HG03196 (cell line): ENCODE measurements at regions not wholly inside any gene's neighbourhood (a gene's known extent, or its start where the extent isn't known, plus 50 kb on each side); places are given as distances from the start of the nearest gene placed in this dataset.

Experiments
- ATAC-seq: cut with Tn5 transposase; IDR thresholded peaks from one replicate; pipeline ENCODE4 v1.9.1; 2021; ENCODE audit not compliant: unreplicated experiment

DNA sequence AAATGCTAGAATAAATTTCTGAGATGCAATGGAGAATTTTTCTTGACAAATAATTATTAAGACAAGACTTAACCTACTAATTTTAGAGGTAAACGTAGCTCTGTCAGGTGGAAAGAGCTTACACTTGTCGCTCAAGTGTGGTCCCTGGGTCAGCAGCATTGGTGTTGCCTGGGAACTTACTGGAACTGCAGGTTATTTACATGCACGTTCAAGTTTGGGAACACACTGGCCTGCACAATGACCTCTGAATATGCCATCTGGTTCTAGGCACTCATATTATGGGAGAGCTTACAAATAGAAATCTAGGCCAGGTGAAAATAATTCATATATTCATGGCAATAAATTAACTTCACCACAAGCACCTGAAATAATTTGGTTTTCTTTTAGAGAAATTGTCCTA, 88.5 kb upstream of the BCL9 start:
- no peak for ATAC-seq

DNA sequence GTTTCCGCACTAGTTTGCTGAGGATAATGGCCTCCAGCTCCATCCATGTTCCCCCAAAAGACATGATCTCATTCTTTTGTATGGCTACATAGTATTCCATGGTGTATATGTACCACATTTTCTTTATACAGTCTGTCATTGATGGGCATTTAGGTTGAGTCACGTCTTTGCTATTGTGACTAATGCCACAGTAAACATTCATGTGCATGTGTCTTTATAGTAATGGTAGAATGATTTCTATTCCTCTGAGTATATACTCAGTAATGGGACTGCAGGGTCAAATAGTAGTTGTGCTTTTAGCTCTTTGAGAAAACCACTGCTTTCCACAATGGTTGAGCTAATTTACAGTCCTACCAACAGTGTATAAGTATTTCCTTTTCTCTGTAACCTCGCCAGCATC, 78.3 kb upstream of the BCL9 start:
- ATAC-seq: no peak

DNA sequence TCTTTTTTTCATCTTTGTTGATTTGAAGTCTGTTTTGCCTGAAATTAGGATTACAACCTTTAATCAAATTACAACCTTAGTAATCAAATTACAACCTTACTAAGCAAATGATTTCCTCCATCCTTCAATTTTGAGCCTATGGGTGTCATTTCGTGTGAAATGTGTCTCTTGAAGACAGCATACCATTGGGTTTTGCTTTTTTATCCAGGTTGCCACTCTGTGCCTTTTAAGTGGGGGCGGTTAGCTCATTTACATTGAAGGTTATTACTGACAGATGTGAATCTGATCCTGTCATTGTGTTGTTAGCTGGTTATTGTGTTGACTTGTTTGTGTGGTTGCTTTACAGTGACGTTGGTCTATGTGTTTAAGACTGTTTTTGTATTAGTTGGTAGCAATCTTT, 74.8 kb upstream of the BCL9 start:
- no peak for ATAC-seq

DNA sequence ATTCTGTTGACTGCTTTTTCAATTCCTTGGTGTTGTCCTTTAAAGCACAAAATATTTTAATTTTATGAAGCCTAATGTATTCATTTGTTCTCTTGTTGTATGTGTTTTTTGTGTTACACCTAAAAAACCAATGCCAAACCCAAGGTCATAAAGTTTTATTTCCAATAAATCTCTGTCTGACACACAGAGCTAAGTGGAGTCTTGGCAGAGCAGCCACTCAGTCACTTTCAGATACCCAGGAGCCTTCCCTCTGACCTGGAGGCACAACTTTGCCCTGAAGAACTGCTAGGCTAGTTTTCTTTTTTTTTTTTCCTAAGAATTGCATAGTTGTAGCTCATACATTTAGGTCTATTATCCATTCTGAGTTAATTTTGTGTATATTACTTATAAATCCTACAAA, 71.2 kb upstream of the BCL9 start:
- ATAC-seq: no peak

DNA sequence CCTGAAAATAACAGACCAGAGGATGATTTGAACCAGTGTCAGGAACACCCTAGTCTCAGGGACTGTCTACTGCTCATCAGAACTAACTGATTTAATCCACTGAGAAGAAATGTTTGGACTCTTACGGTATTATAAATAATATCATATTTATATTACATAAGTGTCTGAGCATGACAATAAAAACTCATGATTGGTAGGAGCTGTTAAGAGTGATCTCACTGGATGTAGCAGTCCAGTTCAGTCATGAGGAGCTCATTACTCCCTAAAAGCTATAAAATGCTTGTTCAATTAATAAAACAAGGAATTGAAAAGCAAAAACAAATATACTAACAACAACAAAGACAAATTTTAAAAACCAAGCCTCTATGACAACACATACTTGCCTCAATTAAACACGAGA, 68.8 kb upstream of the BCL9 start:
- ATAC-seq: no peak

DNA sequence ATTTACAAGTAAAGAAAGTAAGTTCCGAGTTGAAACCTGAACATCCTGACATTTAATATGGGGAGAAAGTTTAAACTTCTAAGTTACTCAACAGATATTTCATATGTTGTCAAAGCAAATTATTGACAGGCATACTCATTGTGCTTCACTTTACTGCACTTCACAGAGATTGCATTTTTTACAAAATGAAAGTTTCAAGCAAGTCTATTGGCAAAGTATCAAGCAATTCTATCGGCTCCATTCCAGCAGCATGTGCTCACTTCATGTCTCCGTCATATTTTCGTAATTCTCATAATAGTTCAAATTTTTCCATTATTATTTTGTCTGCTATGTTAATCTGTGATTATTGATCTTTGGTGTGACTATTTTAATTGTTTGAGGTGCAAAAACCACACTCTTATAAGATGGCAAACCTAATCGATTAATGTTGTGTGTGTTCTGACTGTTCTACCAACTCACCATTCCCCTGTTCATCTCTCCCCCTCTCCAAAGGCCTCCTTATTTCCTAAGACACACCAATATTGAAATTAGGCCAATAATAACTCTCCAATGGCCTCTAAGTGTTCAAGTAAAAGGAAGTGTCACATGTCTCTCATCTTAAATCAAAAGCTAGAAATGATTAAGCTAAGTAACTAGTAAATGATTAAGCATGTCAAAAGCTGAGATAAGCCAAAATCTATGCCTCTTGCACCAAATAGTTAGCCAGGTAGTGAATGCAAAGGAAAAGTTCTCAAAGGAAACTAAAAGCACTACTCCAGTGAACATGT, 68.2 kb upstream of the BCL9 start:
- no peak for ATAC-seq

DNA sequence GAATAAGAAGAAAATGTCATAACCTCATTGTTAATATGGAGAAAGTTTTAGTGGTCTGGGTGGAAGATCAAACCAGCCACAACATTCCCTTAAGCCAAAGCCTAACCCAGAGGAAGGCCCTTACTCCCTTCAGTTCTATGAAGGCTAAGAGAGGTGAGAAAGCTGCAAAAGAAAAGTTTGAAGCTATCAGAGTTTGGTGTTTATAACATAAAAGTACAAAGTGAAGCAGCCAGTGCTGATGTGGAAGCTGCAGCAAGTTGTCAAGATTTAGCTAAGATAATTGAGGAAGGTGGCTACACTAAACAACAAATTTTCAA, 67.6 kb upstream of the BCL9 start:
- no peak for ATAC-seq

DNA sequence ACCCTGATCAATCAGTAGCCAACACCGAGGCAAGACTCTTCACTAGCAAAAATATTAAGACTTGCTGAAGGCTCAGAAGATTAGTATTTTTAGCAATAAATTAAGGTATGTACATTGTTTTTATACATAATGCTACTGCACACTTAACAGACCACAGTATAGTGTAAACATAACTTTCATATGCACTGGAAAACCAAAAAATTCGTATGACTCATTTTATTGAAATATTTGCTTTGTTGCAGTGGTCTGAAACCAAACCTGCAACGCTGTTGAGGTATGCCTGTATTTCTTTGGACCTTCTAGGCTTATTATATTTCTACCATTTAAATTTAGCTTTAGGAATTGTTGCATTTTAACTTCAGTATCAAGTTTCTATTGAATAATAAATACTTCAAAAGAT, 65.8 kb upstream of the BCL9 start:
- no peak for ATAC-seq

DNA sequence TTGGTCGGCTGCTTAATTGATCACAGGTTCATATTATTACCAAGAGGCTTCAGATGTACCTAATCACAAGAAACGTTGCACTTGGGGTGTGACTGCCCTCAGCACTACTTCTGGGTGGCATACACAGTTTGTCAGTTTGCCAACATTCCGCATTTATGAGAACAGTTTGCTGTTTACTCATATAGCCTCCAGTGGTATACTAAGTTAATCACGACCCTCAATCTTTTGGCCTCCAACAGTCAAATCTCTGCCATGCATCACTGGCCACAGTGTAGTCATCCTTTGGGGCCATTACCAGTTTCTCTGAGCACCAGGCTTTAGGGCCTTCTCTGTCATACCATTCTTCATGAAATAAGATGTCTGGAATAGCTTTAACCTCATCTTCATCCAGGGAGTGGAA, 62.8 kb upstream of the BCL9 start:
- ATAC-seq: no peak

DNA sequence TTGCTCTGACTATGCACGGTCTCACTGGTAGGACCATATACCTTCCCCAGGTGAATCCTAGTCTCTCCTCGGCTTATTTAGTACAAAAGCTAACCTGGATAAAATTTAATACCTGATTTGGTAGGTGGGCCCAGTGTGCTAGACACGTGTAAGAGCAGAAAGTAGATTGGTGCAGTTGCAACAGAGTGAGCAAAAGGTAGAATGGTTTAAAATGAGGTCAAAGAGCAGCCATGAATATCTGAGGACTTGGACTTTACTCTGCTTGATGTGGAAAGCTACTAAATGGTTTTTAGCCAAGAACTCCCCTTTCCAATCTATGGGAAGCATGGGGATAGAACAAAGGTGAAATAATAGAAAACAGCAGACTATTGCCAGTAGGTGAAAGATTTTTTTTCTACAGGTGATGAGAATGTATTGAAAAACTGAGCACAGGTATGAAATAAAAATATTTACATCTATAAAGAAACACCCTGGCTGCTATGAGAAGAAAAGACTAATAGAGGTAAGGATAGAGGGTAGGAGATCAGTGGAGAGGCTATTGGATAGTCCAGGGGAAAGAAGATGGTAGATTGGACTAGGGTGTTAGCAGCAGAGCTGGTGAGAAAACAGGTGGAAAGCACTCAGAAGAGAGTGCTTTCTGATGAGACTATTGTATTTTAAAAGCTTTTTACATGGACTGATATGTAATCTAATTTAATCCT, 61.3 kb upstream of the BCL9 start:
- ATAC-seq: no peak

DNA sequence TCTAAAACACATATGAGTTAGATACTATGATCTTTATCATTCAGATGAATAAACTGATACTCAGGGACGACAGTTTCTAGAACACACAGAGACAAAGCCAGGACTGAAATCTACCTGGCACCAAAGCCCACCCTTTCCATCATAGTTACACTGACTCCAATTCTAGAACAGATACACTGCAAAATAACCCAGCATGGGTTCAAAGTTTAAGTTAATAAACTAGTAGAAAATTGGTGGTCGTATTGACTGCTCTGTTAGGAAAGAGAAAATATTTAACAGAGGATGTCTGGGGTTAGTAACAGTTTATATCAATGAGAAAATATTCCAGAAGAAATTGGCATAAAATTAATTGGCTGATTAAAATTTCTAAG, 60.8 kb upstream of the BCL9 start:
- ATAC-seq: no peak

DNA sequence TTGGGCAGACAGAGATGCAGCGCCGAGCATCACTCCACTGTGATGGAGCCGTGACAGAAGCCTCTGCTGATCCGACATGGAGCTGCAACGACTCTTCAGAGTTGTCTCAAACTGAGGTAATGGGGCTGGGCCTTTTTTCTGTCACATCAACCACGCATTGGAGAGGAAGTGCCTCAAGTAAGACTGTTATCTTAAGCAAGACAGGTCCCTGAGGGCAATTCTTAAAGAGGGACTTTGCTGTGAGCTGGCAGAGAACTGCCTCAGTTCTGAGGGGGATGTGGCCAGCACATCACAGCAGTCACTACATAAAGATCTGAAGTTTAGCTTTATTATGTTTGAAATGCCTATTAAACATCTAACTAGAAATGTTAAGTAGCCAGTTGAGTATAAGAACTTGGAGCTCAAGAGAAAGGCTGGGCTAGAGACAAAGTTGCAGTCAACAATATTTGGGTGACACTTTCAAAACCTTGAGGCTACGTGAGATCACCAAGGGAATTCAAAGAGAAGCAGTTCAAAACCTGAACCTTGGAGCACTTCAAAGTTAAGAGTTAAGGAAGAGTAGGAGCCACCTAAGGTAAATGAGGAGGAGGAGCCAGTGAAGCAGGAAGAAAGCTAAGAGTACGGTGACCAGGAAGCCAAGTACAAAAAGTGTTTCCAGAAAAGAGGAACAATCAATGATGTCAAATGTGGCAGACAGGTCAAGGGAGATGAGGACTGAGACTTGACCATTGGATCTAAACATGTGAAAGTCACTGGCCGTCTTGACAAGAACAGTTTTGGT, 54.2 kb upstream of the BCL9 start:
- no peak for ATAC-seq

DNA sequence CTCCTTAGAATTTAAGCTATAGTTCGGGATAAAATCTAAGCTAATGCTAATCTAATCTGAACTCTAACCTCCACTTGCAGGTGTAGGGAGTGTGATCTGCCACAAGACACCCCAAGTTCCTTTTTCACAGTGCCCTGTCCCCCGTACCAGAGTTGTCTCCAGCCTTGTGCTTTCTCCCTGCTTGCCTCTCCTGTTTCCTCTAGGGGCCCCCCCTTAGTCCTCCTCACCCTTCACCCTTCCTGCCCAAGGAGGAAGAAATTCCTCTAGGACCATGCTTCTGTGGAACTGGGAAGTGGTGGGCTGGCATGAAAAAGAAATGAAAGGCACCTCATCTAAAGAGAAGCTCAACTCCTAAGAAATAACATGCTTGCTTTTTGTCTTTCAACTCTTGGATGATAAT, 50.2 kb upstream of the BCL9 start:
- ATAC-seq: no peak
